GM18511 (cell line): ENCODE measurements at regions not wholly inside any gene's neighbourhood (a gene's known extent, or its start where the extent isn't known, plus 50 kb on each side); places are given as distances from the start of the nearest gene placed in this dataset.
A peak's percentile ranks its signal among the peaks of the same experiment; 100 is the strongest.
"Not testable (repeated sequence)": the region's sequence is repeated elsewhere in the genome, so short reads cannot be mapped to it uniquely, and the experiment has no call there.

Experiments
- ATAC-seq: cut with Tn5 transposase; IDR thresholded peaks from one replicate; pipeline ENCODE4 v1.9.1; 2021; ENCODE audit warnings: mild to moderate bottlenecking, moderate library complexity; ENCODE audit not compliant: unreplicated experiment

GRCh38 chr1:105072850-105073249, 1323.2 kb downstream of the AMY1C start:
- ATAC-seq: no peak

- no peak for ATAC-seq
Measured at GRCh38 chr1:105073660-105074059, 1324.0 kb downstream of the AMY1C start.

GRCh38 chr1:105083611-105084010, 1333.9 kb downstream of the AMY1C start:
- ATAC-seq: no peak

- ATAC-seq: no peak
Measured at GRCh38 chr1:105087506-105087905, 1337.8 kb downstream of the AMY1C start.

GRCh38 chr1:105088166-105088565, 1338.5 kb downstream of the AMY1C start:
- no peak for ATAC-seq

GRCh38 chr1:105093893-105094292, 1344.2 kb downstream of the AMY1C start:
- ATAC-seq: not testable (repeated sequence)

GRCh38 chr1:105100102-105100501, 1350.4 kb downstream of the AMY1C start:
- ATAC-seq: no peak

GRCh38 chr1:105101261-105101660, 1351.6 kb downstream of the AMY1C start:
- no peak for ATAC-seq

GRCh38 chr1:105102371-105102770, 1352.7 kb downstream of the AMY1C start:
- no peak for ATAC-seq

GRCh38 chr1:105122041-105122440, 1372.3 kb downstream of the AMY1C start:
- no peak for ATAC-seq

- peak; percentile 69 for ATAC-seq
Measured at GRCh38 chr1:105137543-105138457, 1388.1 kb downstream of the AMY1C start.

- ATAC-seq: no peak
Measured at GRCh38 chr1:105138458-105138893, 1388.8 kb downstream of the AMY1C start.

GRCh38 chr1:105172788-105173187, 1423.1 kb downstream of the AMY1C start:
- no peak for ATAC-seq

GRCh38 chr1:105180789-105181188, 1431.1 kb downstream of the AMY1C start:
- ATAC-seq: no peak

- ATAC-seq: no peak
Measured at GRCh38 chr1:105204836-105205371, 1455.2 kb downstream of the AMY1C start.

- ATAC-seq: no peak
Measured at GRCh38 chr1:105208581-105208980, 1458.9 kb downstream of the AMY1C start.

- no peak for ATAC-seq
Measured at GRCh38 chr1:105210747-105211146, 1461.0 kb downstream of the AMY1C start.

GRCh38 chr1:105231378-105231777, 1481.7 kb downstream of the AMY1C start:
- no peak for ATAC-seq

- no peak for ATAC-seq
Measured at GRCh38 chr1:105243411-105243810, 1493.7 kb downstream of the AMY1C start.

GRCh38 chr1:105243969-105244368, 1494.3 kb downstream of the AMY1C start:
- no peak for ATAC-seq

- ATAC-seq: no peak
Measured at GRCh38 chr1:105254906-105255305, 1505.2 kb downstream of the AMY1C start.

- no peak for ATAC-seq
Measured at GRCh38 chr1:105260001-105260400, 1510.3 kb downstream of the AMY1C start.
